ENCODE measurements at regions not wholly inside any gene's neighbourhood (a gene's known extent, or its start where the extent isn't known, plus 50 kb on each side); places are given as distances from the start of the nearest gene placed in this dataset.
A peak's percentile ranks its signal among the peaks of the same experiment; 100 is the strongest.

DNA sequence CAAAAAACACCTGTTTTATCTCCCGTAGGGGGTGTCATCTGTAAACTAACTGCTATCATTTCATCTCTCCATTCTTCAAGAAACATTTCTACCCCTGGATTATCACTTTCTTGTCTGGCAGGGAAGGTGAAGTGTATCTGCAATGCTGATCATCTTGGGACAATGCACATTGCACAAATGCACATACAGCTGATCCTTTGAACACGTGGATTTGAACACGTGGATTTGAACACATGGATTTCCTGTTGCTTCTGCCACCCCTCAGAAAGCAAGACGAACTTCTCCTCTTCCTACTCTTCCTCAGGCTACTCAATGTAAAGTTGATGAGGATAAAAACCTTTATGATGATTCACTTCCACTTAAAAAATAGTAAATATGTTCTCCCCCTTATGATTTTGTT is 147.4 kb upstream of the PRLR start:
- intact Hi-C loops (cut with DNase I): no loop called here
- 49 to 67% methylated on average over 4 of the region's 4 CpGs for WGBS, 2 donors
- H3K27ac ChIP-seq: no peak overlapping the region
- TF ChIP-seq CTCF (IDR thresholded peaks at IDR 0.05) (no peak), POLR2A (IDR thresholded peaks at IDR 0.05) (no peak)
- H3K36me3 ChIP-seq: no peaks in the 10 kb centered on the region
- no peaks in the 10 kb centered on the region for H3K27me3 ChIP-seq
- no peak for DNase-seq
- peaks cover 0 to 11% (median 3%) of the 10 kb centered on the region in 3 donors for H3K4me1 ChIP-seq
- no peak overlapping the region for H3K4me3 ChIP-seq
- H3K9me3 ChIP-seq: no peaks in the 10 kb centered on the region

- DNase-seq: no peak
- Histone ChIP-seq H3K27ac (no peak overlapping the region), H3K27me3 (no peaks in the 10 kb centered on the region), H3K9me3 (no peaks in the 10 kb centered on the region), H3K4me3 (no peak overlapping the region), H3K36me3 (no peaks in the 10 kb centered on the region), H3K4me1 (peaks cover 0 to 30% (median 4%) of the 10 kb centered on the region in 3 donors)
- no peak for TF ChIP-seq POLR2A (IDR thresholded peaks at IDR 0.05)
- no peak for TF ChIP-seq CTCF (IDR thresholded peaks at IDR 0.05)
- intact Hi-C loops (cut with DNase I): no loop called here
Observed at GRCh38 chr5:35374584-35374983, 144.3 kb upstream of the PRLR start.

- intact Hi-C loops (cut with DNase I): no loop called here
- 79 to 80% methylated on average over 3 of the region's 3 CpGs for WGBS, 2 donors
- Histone ChIP-seq H3K27me3 (no peaks in the 10 kb centered on the region), H3K27ac (no peak overlapping the region), H3K36me3 (no peaks in the 10 kb centered on the region), H3K4me1 (peaks cover 0 to 30% (median 4%) of the 10 kb centered on the region in 3 donors), H3K4me3 (no peak overlapping the region), H3K9me3 (no peaks in the 10 kb centered on the region)
- TF ChIP-seq CTCF (IDR thresholded peaks at IDR 0.05) (no peak), POLR2A (IDR thresholded peaks at IDR 0.05) (no peak)
- DNase-seq: no peak
Observed at GRCh38 chr5:35373249-35373648, 143.0 kb upstream of the PRLR start.

DNA sequence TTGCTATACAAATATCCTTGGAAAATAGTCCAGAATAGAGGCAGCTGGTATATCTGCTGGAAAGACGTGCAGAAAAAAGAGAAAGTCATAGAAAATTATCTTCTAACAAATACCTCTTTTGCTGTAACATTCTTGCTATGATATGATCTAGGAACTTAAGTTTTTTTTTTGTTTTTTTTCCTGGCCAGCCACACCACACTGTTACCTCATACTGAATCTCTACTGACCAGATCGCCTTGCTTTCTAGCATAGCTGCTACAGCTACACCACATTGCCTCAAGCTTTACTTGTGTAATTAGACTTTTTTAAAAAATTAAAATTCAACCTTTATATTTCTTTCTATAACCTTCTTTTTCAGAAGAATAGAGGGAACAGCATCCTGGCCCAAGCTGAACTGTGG is 142.2 kb upstream of the PRLR start:
- Histone ChIP-seq H3K27ac (peak overlapping the region in 2 of 4 donors; percentile 11 to 14), H3K4me3 (no peak overlapping the region), H3K36me3 (no peaks in the 10 kb centered on the region), H3K4me1 (peaks cover 0 to 30% (median 4%) of the 10 kb centered on the region in 3 donors), H3K9me3 (no peaks in the 10 kb centered on the region), H3K27me3 (no peaks in the 10 kb centered on the region)
- 48 to 61% methylated on average over 2 of the region's 2 CpGs for WGBS, 2 donors
- DNase-seq: no peak
- intact Hi-C loops (cut with DNase I): no loop called here
- TF ChIP-seq CTCF (IDR thresholded peaks at IDR 0.05) (no peak), POLR2A (IDR thresholded peaks at IDR 0.05) (no peak)

GRCh38 chr5:35371951-35372426 is 141.7 kb upstream of the PRLR start:
- peak overlapping the region in 2 of 4 donors; percentile 11 to 14 for H3K27ac ChIP-seq
- 27 to 38% methylated on average over 1 of the region's 1 CpG for WGBS, 2 donors

More at GRCh38 chr5:35371951-35372426, 141.7 kb upstream of the PRLR start:
- intact Hi-C loops (cut with DNase I): no loop called here
- peaks cover 0 to 30% (median 4%) of the 10 kb centered on the region in 3 donors for H3K4me1 ChIP-seq
- no peaks in the 10 kb centered on the region for H3K9me3 ChIP-seq
- no peak overlapping the region for H3K4me3 ChIP-seq
- H3K27me3 ChIP-seq: no peaks in the 10 kb centered on the region
- DNase-seq: no peak
- TF ChIP-seq CTCF (IDR thresholded peaks at IDR 0.05) (no peak), POLR2A (IDR thresholded peaks at IDR 0.05) (no peak)
- H3K36me3 ChIP-seq: no peaks in the 10 kb centered on the region

Measured in esophagus squamous epithelium (tissue), 5 donors.